HS-27A (cell line): ENCODE measurements at regions not wholly inside any gene's neighbourhood (a gene's known extent, or its start where the extent isn't known, plus 50 kb on each side); places are given as distances from the start of the nearest gene placed in this dataset.

Source experiments
- DNase-seq: peaks from one replicate; pipeline ENCODE4 v3.0.0-alpha.2; 2012; ENCODE audit warnings: low read depth, missing footprints

DNA sequence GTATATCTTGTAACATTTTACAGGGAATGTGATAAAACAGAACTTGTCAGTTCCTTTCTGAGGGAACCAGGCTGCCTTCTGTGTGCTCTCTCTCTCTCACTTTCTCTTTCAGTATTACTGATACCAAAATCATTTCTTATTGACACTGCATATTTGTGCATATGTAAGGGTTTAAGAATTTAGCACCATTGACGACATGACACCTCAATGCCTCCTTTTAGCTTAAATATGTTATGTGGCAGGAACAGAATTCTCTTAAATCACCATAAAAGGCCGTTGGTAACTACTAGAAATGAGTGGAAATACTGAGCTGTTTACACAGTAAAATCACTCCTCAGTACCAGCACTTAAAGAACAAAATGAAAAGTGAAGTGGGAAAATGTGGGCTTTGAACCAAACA, 457.7 kb upstream of the SYT1 start:
- DNase-seq = no peak

DNA sequence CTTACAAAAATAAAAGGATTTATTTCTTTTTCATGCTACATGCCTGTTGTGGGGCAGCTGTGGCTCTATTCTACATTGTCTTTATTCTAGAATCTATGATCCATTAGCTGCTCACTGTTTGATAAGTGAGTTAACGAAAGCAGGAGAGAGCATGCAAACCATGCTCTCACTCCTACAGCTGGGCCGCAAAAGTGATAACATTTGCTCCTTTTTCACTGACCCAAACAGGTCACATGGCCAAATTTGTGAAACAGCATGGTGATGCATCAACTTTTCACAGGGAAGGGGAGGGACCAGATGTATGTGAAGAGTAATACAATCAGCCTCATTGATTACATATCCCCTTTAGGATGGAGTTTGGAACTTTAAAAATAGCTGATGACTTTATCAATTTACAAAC, 456.9 kb upstream of the SYT1 start:
- no peak for DNase-seq

DNA sequence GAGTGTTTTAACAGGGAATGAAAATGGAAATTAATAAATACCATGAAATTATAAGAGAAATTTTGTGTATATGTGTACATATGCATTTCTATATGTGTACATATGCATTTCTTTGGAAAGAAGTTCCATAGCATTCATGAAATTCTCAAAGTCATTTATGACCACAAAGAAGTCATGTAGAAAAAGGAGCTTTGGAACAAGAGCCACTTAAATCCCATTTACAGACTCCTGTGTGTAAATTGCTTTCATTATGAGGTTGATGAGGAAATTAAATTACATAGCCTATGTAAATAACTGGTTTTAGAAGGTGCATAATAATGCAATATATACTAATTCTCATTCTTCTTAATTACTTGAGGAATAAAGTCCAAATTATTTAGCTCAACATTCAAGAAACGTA, 450.5 kb upstream of the SYT1 start:
- DNase-seq = no peak

DNA sequence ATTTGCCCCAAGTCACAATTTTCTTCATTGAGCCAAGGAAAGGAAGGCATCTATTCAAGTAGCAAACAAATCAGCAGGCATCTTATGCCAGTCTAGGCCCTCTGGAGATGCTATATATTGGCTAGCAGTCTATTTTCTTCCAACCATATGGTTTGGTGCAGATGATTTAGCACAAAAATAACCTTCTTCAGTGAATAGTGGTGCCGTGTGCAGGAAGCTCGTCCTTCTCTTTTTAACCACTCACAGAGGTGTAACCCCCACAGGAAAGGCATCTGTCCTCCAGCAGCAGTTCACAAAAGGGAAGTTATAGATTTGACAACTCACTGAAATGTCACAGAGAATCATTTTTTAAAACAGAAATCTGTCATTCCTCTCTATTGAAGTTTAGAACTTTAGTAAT, 445.7 kb upstream of the SYT1 start:
- no peak for DNase-seq

DNA sequence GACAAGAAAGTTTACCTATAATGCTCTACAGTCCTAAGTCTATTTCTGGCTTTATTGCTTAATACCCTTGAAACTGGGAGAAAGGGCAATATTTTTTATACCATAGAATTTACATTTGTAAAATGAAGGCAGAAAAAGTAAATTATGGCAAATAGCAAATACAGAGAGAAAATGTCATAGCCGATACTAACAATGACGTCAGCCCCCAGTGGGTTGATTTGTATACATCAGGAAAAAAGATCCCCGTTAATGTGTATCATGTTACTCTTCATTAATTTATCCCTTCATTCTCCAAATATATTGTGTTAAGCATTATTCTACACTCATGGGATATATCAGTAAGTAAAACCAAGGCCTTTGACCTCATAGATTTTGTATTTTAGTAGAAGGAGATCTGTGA, 445.1 kb upstream of the SYT1 start:
- no peak for DNase-seq

DNA sequence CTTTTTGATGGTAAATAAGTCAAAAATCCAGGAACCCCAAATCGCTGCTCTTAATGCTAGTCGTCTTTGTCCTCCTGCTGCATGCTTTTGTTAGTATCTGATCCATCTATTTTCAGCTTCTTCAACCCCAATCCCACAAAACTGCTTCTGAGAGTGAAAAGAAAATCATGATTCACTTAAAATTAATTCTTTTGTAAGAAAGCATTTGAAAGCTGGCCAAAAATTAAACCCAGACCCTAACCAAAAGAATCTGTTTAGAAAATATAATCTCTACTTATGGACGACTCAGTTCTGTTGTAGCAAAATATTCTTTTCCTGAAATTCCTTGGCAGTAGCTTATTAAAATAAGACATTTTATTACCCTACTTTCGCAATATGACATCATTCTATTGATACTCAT, 443.6 kb upstream of the SYT1 start:
- peak; percentile 29 for DNase-seq

DNA sequence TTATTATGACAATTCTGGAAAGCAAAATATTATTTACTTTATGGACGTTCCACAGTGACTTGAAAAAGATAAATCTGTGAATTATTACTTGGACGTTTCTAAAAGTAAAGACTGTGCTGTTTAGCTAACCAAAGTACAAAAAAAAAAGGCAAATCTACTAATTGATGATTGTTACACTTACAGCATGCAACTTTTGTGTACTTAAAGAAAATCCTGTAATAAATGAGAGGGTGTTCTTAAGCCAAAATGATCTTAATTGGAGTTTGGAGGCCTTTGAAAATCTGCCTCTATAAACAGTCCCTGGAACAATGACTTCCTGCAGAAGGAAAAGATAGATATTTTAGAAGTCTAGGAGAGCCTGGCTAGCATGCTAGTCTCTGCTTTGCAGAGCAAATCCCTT, 434.0 kb upstream of the SYT1 start:
- no peak for DNase-seq

DNA sequence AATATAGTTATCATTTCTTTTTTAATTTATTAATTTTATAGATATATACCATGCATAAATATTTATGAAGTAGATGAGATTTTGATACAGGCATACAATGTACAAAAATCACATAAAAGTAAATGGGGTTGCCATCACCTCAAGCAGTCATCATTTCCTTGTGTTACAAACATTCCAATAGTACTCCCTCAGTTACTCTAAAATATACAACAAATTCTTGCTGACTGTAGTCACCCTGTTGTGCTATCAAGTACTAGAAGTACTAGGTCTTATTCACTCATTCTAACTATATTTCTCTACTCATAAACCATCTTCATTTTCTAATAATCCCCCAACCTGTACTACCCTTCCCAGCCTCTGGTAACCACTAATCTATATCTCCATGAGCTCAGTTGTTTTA, 432.6 kb upstream of the SYT1 start:
- DNase-seq = no peak

DNA sequence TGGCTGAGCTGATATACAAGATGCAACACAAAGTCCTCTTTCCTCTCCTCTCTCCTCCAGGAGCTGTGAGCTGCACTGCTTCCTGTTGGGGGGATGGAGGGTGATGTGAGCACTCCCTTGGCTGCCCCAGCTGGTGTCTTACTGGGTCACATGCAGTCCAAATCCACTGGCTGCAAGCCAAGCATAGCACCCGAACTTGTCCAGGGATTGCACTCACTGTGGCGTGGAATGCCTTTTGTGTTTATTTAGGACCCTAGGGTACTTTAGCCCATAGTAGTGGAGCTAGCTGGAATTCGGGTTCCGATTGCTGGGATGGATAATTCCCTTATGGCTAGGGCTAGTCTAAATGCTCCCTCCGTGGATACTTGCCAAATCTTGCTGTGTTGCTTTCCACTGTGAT, 424.9 kb upstream of the SYT1 start:
- no peak for DNase-seq

DNA sequence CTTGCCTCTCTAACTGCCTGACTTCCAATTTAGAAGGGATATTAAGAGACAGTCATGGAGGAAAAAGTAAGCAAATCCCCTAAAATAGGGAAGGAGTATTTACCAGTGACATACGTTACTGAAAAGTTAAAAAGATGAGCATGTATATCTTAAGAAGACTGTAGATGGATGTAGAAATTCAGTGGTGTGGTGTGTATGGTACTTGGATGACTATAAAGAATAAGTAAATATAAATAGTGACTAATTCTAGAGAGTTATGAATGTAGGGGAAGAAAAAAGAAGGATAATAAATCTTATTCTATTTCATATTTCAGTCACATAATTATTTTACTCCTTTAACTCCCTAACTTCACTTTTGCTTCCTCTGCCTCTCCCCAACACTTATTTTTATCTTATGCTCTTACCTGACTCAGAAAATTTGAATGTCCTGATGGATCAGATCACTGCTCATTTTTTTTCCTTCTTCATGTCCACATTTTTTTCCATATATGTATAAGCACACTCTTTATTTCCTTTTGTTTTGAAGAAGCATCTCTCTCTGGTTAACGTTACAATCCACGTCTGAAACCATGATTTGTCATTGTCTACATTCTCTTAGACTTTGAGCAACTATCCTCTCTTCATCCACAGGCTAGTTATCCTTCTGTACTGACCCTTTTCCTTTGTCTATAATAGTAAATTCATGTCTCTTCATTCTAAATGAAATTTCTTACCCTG, 422.7 kb upstream of the SYT1 start:
- no peak for DNase-seq

DNA sequence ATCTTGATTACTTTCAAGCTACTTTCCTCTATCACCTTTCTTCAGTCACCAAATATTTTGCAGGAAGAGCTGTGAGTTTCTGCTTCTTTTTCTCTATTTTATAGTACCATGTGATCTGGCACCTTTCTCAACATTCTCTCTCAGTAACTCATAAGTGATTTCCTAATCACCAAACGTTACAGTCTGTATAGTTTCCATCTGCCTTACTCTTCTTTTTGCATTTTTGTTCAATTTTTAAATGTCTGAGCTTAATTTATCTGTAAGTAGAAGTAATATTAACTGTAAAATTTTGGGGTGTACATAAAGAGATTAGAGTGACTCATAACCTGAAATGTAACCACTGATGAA, 422.1 kb upstream of the SYT1 start:
- no peak for DNase-seq

DNA sequence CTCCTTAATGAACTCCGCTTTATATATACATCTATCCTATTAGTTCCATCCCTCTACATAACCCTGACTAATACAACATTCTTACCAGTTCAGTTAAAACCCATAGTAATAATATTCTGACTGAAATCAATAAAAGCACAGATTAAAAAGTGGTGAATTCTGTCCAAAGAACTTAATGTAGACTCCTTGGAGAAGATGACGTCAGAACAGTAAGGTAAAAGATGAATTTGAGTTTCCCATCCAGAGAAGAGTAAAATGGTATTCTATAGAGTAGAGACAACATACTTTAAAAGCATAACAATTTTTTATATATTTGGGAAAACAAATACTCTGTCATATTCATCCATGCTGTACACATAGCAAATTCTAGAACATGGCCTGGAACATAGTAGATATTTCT, 418.0 kb upstream of the SYT1 start:
- DNase-seq = no peak

DNA sequence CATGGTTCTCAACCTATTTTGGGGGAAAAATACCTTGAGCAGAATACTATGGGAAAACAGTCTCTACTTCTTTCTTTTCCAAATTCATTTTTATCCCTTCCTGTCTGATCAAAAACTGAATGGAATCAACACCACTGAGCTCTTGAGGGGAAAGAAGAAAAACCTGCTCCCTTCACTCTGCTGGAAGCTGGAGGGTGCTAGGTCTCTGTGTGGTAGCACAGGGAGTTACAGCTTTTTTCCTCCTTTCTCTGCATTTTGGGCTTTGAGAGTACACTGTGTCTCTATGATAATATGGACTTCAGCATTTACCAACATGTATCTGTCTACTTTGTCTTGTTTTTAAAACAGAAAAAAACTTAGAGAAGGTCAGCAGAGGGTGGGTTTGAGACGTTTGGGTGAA, 417.2 kb upstream of the SYT1 start:
- DNase-seq = no peak

DNA sequence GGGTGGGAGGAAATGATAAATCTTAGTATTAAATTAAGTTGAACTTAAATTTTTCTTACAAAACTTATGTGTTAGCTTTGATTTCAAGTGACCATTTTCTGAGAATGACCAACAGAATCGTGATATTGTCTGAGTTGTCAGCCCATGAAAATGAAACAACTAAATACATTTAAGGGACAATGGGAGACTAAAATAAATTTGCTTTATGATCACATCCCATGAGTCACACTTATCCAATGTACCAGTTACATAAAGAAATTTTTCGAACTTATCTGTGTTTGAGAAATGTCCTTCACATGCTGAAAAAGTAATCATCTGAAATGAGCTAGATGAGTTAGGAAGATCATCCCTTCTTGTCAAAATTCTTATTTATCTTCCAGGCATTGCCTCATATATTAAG, 415.9 kb upstream of the SYT1 start:
- DNase-seq = no peak

DNA sequence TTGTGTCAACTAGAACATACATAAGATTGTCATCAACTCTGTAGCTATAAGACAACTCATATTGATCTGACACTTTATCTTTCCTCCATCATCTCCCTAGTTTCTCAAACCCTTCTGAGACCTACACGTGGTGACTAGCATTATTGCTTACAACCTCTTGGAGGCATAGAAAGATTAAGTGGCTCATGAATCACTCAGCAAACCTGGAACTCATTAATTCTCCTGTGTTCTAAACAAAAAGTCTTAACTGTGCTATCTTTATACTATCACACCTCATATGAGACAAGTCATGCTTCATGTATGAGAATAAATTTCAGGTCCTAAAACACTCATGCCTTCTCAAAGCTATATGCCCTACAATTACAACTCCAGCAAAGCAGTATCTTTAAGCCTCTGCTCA, 408.6 kb upstream of the SYT1 start:
- no peak for DNase-seq

DNA sequence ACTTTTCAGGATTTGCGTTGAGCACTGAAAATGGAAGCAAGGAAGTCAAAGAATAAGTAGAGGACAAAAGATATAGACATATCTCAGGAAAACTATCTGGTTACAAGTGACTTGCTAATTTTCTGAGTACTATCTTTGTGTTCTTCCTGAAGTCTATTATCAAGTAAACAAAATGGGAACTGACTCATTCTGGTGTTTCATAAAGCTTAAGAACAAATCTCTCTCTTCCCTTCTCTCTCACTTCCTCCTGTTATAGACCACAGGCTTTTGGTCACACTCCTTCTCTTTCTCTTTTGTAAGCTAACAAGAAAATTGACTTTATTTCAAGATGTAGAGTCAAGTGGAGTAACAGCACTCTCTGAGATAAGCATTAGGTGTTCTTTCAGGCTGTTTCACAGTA, 406.6 kb upstream of the SYT1 start:
- no peak for DNase-seq

DNA sequence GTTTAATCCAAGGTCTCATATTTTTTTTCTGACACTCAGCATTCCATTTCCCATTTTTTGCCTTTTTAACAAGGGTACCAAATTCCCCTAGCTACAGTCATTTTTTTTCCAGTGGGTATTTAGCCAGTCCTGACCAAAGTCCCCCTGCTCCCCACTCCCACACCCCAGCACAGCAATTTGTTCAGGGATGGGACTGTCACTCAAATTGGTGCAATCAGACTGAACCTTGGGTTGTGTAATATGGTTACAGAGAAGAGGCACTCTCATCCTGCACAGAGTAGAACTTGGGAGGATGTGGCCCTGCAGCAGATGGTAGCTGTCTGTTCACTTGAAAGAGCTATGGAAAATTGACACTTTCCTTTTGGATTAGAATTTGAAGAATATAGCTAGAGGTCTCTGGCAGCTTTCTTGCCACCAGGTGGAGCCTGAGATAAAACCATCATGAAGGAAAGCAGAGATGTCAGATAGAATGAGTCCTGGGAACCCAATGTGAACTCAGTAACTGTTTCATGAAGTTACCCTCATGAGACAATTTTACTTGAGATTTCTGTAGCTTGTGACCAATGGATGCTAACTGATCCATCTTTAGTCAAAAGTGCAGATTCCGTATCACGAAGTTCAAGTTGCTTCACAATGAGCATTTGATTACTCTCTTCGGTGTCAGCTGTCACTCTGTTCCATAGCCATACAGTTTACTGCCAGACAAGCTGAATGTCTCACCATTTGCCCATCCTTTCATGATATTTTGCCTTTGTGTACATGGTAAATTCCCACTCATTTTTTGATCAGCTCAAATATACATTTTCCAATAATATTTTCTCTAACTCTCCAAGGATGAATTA, 394.0 kb upstream of the SYT1 start:
- DNase-seq = peak; percentile 15

DNA sequence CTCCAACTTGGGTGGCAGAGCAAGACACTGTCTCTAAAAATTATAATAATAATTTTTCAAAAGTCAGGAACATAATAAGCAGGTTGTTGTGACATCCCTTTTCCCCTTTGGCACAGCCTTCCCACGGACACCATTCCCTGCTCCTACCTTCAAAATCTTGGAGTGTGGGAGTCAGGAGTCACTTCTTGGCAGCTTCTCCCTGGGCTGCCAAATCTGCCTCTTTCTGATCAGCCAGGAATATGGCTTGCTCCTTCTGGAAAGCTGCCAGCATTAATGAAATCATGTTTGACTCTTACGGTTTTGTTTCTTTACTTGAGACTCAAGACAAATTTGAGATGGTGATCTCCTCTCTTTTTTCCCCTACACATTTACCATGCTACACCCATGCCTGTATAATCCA, 391.4 kb upstream of the SYT1 start:
- no peak for DNase-seq

DNA sequence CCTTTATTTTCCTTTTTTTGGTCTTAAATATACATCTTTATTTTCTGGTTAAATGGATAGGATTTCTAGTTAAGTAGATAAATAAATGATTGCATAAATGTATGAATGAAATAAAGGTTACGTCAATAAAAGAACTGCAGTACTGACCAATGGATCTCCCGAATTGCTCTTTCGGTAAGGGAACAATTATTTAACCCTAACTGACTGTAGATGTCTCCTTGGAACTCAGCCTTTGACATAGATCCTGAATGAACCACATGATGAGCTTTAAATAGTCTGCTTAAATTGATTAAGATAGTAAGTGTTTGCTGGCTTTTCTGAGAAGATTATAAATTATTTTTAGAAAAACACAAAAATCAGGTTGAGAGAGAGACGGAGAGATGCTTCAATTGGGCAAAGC, 391.0 kb upstream of the SYT1 start:
- DNase-seq = no peak

DNA sequence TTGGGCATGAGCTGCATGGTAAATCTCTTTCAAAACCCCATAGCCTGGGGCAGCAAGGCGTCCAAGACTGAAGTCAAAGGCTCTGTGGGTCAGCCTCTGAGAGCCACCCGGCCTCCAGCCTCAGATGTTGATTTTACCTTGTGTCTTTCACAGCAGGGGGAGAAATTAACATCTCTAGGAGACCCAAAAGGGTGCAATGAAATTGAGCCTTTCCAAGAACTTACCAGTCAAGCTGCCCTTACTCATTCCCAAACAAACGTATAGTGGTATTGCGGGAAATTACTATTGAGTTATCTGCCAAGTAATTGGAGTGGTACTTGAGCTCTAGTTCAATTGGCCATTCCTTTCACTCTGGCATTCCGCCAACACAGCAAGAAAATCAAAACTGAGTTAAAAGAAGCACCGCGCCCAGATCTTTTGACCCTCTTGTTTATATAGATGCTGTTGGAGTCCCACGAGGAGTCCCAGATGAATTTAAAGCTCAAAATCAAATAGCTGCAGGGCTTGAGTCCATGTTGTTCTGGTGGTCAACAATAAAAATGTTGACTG, 380.7 kb upstream of the SYT1 start:
- DNase-seq = no peak

DNA sequence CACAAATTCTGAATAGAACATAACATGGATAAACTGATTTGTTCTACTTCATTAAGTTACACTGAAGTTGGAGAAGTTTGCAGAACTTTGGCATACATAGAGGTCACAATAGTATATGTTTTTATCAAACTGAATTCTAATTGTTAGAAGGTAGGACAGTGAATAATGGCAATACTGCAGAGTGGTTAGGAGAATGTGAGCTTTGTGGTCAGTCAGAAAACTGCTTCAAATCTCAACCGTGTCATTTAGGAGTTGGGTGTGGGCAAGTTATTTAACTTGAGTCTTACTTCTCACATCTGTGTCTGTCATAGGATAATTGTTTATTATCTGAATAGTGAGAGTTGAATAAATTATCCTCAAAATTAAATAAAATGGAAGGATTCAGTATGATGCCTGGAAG, 374.6 kb upstream of the SYT1 start:
- no peak for DNase-seq

DNA sequence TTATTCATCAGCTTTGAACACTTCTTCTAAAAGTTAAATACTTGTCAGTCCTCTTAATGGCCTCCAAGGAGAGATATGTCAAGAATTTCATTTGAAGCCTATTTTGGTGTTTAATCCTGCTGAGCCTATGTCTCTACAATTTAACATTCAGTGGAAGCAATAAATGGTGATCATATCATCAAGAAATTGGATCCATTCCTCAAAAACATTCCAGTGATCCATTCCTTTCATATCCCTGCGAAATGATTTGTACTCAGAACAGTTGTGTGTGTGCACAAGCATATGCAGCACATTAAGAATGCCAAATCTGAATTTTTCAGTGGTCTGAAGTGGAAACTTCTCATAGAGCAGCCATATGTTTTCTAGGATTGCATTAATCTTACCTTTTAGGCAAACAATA, 373.7 kb upstream of the SYT1 start:
- no peak for DNase-seq

DNA sequence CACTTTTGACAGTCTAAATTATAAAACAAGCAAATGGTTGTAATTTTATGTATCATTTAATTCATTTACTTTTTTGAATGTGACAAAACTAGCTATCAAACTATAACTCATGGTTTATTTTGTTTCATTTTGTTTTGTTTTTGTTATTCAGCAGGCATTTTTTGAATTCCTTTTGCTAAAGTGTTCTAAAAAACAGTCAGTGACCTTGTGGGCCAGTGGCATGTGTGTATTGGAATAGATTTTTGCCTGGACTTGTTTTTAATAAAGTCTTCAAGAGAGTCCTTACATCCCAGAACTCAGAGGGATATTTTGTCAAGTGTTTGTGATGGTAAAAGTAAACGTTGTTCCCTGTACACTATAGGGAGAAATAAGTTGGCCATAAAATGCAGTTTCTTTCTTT, 369.7 kb upstream of the SYT1 start:
- DNase-seq = peak; percentile 24

DNA sequence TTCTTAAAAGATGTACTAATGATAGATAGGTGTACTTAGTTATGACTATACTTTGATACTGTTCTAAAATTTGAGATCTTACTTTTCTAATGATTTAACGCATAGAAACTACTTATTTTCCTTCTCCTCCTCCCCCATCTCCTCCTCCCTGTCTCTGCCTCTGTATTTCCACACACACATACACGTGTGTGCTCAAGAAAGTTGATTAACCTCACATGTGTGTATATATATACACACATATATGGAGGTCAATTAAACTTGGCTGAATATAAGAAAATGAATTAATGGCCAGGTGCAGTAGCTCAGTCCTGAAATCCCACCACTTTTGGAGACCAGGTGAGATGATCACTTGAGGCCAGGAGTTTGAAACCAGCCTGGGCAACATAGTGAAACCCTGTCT, 362.7 kb upstream of the SYT1 start:
- no peak for DNase-seq
